ENCODE measurements at regions not wholly inside any gene's neighbourhood (a gene's known extent, or its start where the extent isn't known, plus 50 kb on each side); places are given as distances from the start of the nearest gene placed in this dataset.

- ATAC-seq (no peak), DNase-seq (ENCODE audit: low spot score) (no peak)
- intact Hi-C loops (cut with DNase I), result no loop called here
These were observed 59.2 kb upstream of the RPS6KA3 start for GRCh38 chrX:20325786-20326388.

DNA sequence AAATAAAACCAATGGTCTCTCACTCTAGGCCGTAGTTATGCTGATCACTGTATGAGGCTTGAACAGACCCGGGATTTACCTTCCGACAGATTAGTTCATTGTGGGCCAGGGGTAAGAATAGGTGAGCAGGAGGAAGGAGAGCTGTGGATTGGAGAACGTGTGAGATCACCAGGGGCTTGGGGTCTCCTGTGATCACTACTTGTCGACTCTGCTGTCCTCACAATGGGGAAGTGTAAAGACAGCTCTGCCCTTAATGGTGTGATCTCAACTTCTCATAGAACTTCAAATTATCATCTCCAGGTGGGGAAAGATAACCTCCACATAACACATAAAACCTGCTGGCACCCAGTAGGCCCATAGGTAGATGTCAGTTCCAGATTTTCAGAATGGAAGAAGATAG is 56.2 kb upstream of the RPS6KA3 start:
- DNase-seq (ENCODE audit: low spot score) (no peak), ATAC-seq (no peak)
- intact Hi-C loops (cut with DNase I), result no loop called here

GRCh38 chrX:20320461-20321159 is 53.9 kb upstream of the RPS6KA3 start:
- DNase-seq (ENCODE audit: low spot score) (no peak), ATAC-seq (peak; percentile 30)
- intact Hi-C loops (cut with DNase I), result no loop called here

DNA sequence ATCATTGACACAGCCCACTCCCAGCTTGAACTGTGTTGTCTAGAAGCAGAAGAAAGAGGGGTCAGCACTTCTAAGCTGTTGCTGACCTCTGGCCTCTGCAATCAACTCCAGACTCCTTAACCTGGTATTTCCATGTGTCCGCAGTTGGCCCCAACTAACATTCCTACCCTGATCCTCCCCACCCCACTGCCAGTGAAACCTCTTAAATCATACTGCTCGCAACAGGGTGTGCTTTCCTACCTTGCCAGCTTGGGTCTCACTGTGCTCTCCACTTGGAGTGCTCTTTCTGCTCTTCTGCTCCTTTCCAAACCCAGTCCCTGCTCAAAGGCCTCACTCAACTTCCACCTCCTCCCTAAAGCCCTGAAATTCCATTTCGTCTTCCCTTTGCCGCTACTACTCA is 52.3 kb upstream of the RPS6KA3 start:
- intact Hi-C loops (cut with DNase I), result no loop called here
- ATAC-seq, result no peak

GRCh38 chrX:20317873-20318272 is 51.2 kb upstream of the RPS6KA3 start:
- ATAC-seq (no peak), DNase-seq (ENCODE audit: low spot score) (no peak)
- intact Hi-C loops (cut with DNase I), result no loop called here

More for the DNA sequence above, 52.3 kb upstream of the RPS6KA3 start:
- no peak for DNase-seq (ENCODE audit: low spot score)
